Gastroesophageal sphincter (tissue), 3 donors: ENCODE measurements at regions not wholly inside any gene's neighbourhood (a gene's known extent, or its start where the extent isn't known, plus 50 kb on each side); places are given as distances from the start of the nearest gene placed in this dataset.

Source experiments
- CTCF ChIP-seq, 4 experiments: fragments of 200-600 bp in 2 of 4; fragments of 450-650 bp in 2 of 4; sonication (generic) in 1 of 4; IDR thresholded peaks; one replicate each; pipeline ENCODE4 v1.5.1; 2017 to 2019; ENCODE audit warnings: antibody characterized with exemption in 4 of 4, mild to moderate bottlenecking in 2 of 4, moderate library complexity in 2 of 4
- POLR2A ChIP-seq, 2 donors: fragments of 450-650 bp; IDR thresholded peaks; one replicate each; pipeline ENCODE4 v1.6.1; 2017; ENCODE audit warnings: antibody characterized with exemption in 2 of 2, mild to moderate bottlenecking in 2 of 2, moderate library complexity in 1 of 2
- POLR2AphosphoS5 ChIP-seq: sonication (generic); formaldehyde crosslinking; IDR thresholded peaks from one replicate; pipeline ENCODE4 v1.6.1; 2017; ENCODE audit warnings: antibody characterized with exemption

DNA sequence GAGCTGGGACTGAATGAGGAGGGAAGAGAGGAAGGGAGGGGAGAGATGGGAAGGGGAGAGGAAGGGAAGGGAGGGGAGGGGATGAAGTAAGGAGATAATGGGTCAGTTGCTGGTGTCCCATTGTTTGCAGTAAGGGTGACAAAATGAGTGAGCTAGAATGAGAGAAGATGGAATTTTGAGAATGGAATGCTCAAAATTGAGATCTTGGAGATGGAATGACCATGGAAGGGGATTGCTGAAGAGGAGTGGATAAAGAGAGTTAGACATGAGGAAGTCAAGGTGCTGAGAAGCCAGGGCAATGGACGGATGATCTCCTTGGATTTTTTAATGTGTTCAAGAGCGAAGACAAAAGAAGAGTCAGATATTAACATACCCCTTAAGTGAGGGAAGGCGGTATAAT, 80.5 kb upstream of the SSTR4 start:
- TF ChIP-seq CTCF (IDR thresholded peaks at IDR 0.05) (no peak), POLR2AphosphoS5 (no peak), POLR2A (IDR thresholded peaks at IDR 0.05) (no peak)
